Gastroesophageal sphincter (tissue), 2 donors: ENCODE measurements at regions not wholly inside any gene's neighbourhood (a gene's known extent, or its start where the extent isn't known, plus 50 kb on each side); places are given as distances from the start of the nearest gene placed in this dataset.

Experiments used
- POLR2A ChIP-seq, 2 donors: fragments of 450-650 bp; IDR thresholded peaks; one replicate each; pipeline ENCODE4 v1.6.1; 2017; ENCODE audit warnings: antibody characterized with exemption in 2 of 2, mild to moderate bottlenecking in 2 of 2, moderate library complexity in 1 of 2
- POLR2AphosphoS5 ChIP-seq: sonication (generic); formaldehyde crosslinking; IDR thresholded peaks from one replicate; pipeline ENCODE4 v1.6.1; 2017; ENCODE audit warnings: antibody characterized with exemption

- TF ChIP-seq POLR2AphosphoS5 (no peak), POLR2A (IDR thresholded peaks at IDR 0.05) (no peak)
Measured at GRCh38 chr6:115545672-115545986, 515.1 kb downstream of the FRK start.
